ENCODE measurements at regions not wholly inside any gene's neighbourhood (a gene's known extent, or its start where the extent isn't known, plus 50 kb on each side); places are given as distances from the start of the nearest gene placed in this dataset.

- H2AFZ ChIP-seq (ENCODE audit: low read length), result no peak overlapping the region
- POLR2A ChIA-PET, result no interaction called here
- no TSS peak for BruUV-seq (replicated peaks)
Measured at GRCh38 chr6:114550316-114550715, 207.5 kb upstream of the HS3ST5 start.

More at GRCh38 chr6:114550316-114550715, 207.5 kb upstream of the HS3ST5 start:
- in situ Hi-C loops (cut with HindIII; ENCODE audit: extremely low pct_ligation_motif_present, low pct_unique_long_range_greater_than_20kb) (no loop called here), intact Hi-C loops (cut with micrococcal nuclease; ENCODE audit: unreplicated experiment) (no loop called here)
- no peak overlapping the region for H3K4me2 ChIP-seq (ENCODE audit: low read depth, low read length)
- no peak overlapping the region for H3K4me3 ChIP-seq (replicated peaks in 1 of 3; ENCODE audit: insufficient read depth in 1 of 3, low read depth in 2 of 3, low read length in 3 of 3)
- H3K27me3 ChIP-seq (ENCODE audit: control insufficient read depth in 1 of 2, insufficient read depth in 2 of 2, low read length in 2 of 2), result no peaks in the 10 kb centered on the region
- TF ChIP-seq EEA1 (CRISPR knock-in tag; IDR thresholded peaks at IDR 0.05; ENCODE audit: borderline replicate concordance) (no peak), ZNF329 (CRISPR knock-in tag; IDR thresholded peaks at IDR 0.05; ENCODE audit: low read depth) (no peak), BORCS8-MEF2B (CRISPR knock-in tag; IDR thresholded peaks at IDR 0.05) (no peak), NR0B2 (CRISPR knock-in tag; IDR thresholded peaks at IDR 0.05) (no peak), ARNTL (CRISPR knock-in tag; IDR thresholded peaks at IDR 0.05) (no peak), ZNF772 (CRISPR knock-in tag; IDR thresholded peaks at IDR 0.05) (no peak), ZNF598 (CRISPR knock-in tag; IDR thresholded peaks at IDR 0.05; ENCODE audit: borderline replicate concordance) (no peak), STAT5B (CRISPR knock-in tag; IDR thresholded peaks at IDR 0.05) (no peak), STAT6 (CRISPR knock-in tag; IDR thresholded peaks at IDR 0.05; ENCODE audit: borderline replicate concordance) (no peak), RARG (CRISPR knock-in tag; IDR thresholded peaks at IDR 0.05; ENCODE audit: low read depth) (no peak), SOX5 (CRISPR knock-in tag; IDR thresholded peaks at IDR 0.05; ENCODE audit: borderline replicate concordance) (no peak), NR2C2 (CRISPR knock-in tag; IDR thresholded peaks at IDR 0.05; ENCODE audit: borderline replicate concordance) (no peak), FLYWCH1 (CRISPR knock-in tag; IDR thresholded peaks at IDR 0.05) (no peak), ZNF207 (IDR thresholded peaks at IDR 0.05; ENCODE audit: borderline replicate concordance) (no peak), ZNF468 (CRISPR knock-in tag; IDR thresholded peaks at IDR 0.05) (no peak)
- H3K9me3 ChIP-seq (ENCODE audit: low read length), result no peaks in the 10 kb centered on the region
- CTCF ChIA-PET (ENCODE audit: low intra/inter-chr PET ratio, low total read pairs), result no interaction called here
- no peaks in the 10 kb centered on the region for H3K4me1 ChIP-seq (ENCODE audit: insufficient read depth, low read length)
- DNase-seq (ENCODE audit: low spot score) (no peak), ATAC-seq (no peak), FAIRE-seq (no peak)
- 0% methylated on average over 2 of the region's 2 CpGs for WGBS (ENCODE audit: low lambda C conversion rate)
- no peaks in the 10 kb centered on the region for H3K79me2 ChIP-seq (ENCODE audit: insufficient read depth, low read length)
- H3K36me3 ChIP-seq (replicated peaks in 1 of 2; ENCODE audit: control insufficient read depth in 1 of 2, insufficient read depth in 2 of 2, low read length in 2 of 2), result no peaks in the 10 kb centered on the region
- H3K9ac ChIP-seq (ENCODE audit: insufficient read depth, low read depth, low read length), result no peak overlapping the region
- H3K27ac ChIP-seq (ENCODE audit: extremely low read length, insufficient read depth, low read length), result no peak overlapping the region
- H4K20me1 ChIP-seq (ENCODE audit: insufficient read depth, low read length), result no peaks in the 10 kb centered on the region

All from HepG2 (cell line).